ENCODE measurements at regions not wholly inside any gene's neighbourhood (a gene's known extent, or its start where the extent isn't known, plus 50 kb on each side); places are given as distances from the start of the nearest gene placed in this dataset.

DNA sequence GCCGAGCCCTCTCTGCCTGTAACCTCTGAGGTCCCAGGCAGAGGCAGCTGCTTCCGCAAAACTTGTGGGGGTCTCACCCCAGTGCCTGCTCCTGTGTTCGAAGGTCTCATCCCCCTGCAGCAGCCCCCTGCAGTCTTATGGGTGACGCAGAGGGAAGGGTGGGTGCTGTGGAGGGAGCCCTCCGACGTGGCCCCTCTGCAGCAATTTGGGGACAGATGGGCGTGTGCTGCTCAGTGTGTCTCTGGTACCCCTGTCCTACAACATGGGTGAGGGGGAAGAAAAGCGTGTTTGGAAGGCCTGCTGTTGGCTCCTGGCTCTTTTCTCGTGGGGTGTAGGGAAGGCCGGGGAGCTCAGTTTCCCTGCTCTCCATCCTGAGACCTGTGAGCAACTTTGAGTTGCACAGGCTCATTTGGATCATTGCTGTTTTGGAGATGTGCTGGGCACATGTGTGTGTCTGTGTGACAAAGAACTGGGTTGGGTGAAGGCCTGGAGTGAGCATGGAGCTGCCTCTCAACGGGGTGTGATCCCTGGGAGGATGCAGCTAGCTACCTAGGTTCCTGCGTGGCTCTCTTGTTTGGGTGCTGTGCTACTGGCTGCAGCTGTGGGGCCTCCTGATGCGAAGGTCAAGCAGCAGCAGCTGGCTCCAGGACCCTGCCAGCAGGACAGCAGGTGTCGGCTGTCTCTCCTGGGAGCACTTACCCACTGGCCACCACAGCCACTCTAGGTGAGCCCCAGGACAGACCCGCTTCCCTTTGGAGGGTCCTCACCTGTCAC is 179.6 kb upstream of the PITX1 start:
- Mint-ChIP-seq H3K27ac (no peak overlapping the region), H3K9me3 (no peaks in the 10 kb centered on the region), H3K4me1 (no peaks in the 10 kb centered on the region), H3K4me3 (no peak overlapping the region), H3K36me3 (no peaks in the 10 kb centered on the region), H3K27me3 (ENCODE audit: low read depth in 2 of 2) (peaks cover 0 to 6% of the 10 kb centered on the region in 2 donors)
- no peaks in the 10 kb centered on the region for H3K9me3 ChIP-seq (ENCODE audit: control insufficient read depth, insufficient read depth, low read length)
- H3K27ac ChIP-seq (ENCODE audit: low read length), result no peak overlapping the region
- TF ChIP-seq, protein P1, sequence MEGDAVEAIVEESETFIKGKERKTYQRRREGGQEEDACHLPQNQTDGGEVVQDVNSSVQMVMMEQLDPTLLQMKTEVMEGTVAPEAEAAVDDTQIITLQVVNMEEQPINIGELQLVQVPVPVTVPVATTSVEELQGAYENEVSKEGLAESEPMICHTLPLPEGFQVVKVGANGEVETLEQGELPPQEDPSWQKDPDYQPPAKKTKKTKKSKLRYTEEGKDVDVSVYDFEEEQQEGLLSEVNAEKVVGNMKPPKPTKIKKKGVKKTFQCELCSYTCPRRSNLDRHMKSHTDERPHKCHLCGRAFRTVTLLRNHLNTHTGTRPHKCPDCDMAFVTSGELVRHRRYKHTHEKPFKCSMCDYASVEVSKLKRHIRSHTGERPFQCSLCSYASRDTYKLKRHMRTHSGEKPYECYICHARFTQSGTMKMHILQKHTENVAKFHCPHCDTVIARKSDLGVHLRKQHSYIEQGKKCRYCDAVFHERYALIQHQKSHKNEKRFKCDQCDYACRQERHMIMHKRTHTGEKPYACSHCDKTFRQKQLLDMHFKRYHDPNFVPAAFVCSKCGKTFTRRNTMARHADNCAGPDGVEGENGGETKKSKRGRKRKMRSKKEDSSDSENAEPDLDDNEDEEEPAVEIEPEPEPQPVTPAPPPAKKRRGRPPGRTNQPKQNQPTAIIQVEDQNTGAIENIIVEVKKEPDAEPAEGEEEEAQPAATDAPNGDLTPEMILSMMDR (IDR thresholded peaks at IDR 0.05), result no peak
- H3K4me3 ChIP-seq (ENCODE audit: low read length), result no peak overlapping the region
- no peaks in the 10 kb centered on the region for H3K27me3 ChIP-seq (ENCODE audit: control insufficient read depth, insufficient read depth, low read length)
- no peak for ATAC-seq
- 81% methylated on average over 15 of the region's 15 CpGs for WGBS (ENCODE audit: insufficient coverage)
- intact Hi-C loops (cut with micrococcal nuclease), result no loop called here
- H3K36me3 ChIP-seq (ENCODE audit: control insufficient read depth, insufficient read depth, low read length), result no peaks in the 10 kb centered on the region
- H3K4me1 ChIP-seq (ENCODE audit: control insufficient read depth, insufficient read depth, low read length), result no peaks in the 10 kb centered on the region
- no peak for DNase-seq

- H3K36me3 ChIP-seq (ENCODE audit: control insufficient read depth, insufficient read depth, low read length), result no peaks in the 10 kb centered on the region
- Mint-ChIP-seq H3K36me3 (no peaks in the 10 kb centered on the region), H3K4me1 (no peaks in the 10 kb centered on the region), H3K9me3 (no peaks in the 10 kb centered on the region), H3K27me3 (ENCODE audit: low read depth in 2 of 2) (peaks cover 0 to 6% of the 10 kb centered on the region in 2 donors), H3K4me3 (no peak overlapping the region), H3K27ac (no peak overlapping the region)
- no peaks in the 10 kb centered on the region for H3K4me1 ChIP-seq (ENCODE audit: control insufficient read depth, insufficient read depth, low read length)
- no peaks in the 10 kb centered on the region for H3K9me3 ChIP-seq (ENCODE audit: control insufficient read depth, insufficient read depth, low read length)
- no peak overlapping the region for H3K4me3 ChIP-seq (ENCODE audit: low read length)
- no peak overlapping the region for H3K27ac ChIP-seq (ENCODE audit: low read length)
- WGBS (ENCODE audit: insufficient coverage), result 89% methylated on average over 5 of the region's 5 CpGs
- DNase-seq, result no peak
- intact Hi-C loops (cut with micrococcal nuclease), result no loop called here
- no peaks in the 10 kb centered on the region for H3K27me3 ChIP-seq (ENCODE audit: control insufficient read depth, insufficient read depth, low read length)
- TF ChIP-seq, protein P1 (IDR thresholded peaks at IDR 0.05), result no peak
- no peak for ATAC-seq
These were observed 179.0 kb upstream of the PITX1 start for GRCh38 chr5:135213027-135213386.

GRCh38 chr5:135212361-135213026 is 178.5 kb upstream of the PITX1 start:
- H3K27me3 ChIP-seq (ENCODE audit: control insufficient read depth, insufficient read depth, low read length), result no peaks in the 10 kb centered on the region
- Mint-ChIP-seq H3K4me1 (no peaks in the 10 kb centered on the region), H3K36me3 (no peaks in the 10 kb centered on the region), H3K9me3 (no peaks in the 10 kb centered on the region), H3K27me3 (ENCODE audit: low read depth in 2 of 2) (peaks cover 0 to 6% of the 10 kb centered on the region in 2 donors), H3K27ac (no peak overlapping the region), H3K4me3 (no peak overlapping the region)
- ATAC-seq (no peak), DNase-seq (no peak)
- TF ChIP-seq, protein P1 (IDR thresholded peaks at IDR 0.05), result no peak
- intact Hi-C loops (cut with micrococcal nuclease), result no loop called here
- 61% methylated on average over 10 of the region's 10 CpGs for WGBS (ENCODE audit: insufficient coverage)
- no peak overlapping the region for H3K4me3 ChIP-seq (ENCODE audit: low read length)
- H3K36me3 ChIP-seq (ENCODE audit: control insufficient read depth, insufficient read depth, low read length), result no peaks in the 10 kb centered on the region
- no peak overlapping the region for H3K27ac ChIP-seq (ENCODE audit: low read length)
- no peaks in the 10 kb centered on the region for H3K9me3 ChIP-seq (ENCODE audit: control insufficient read depth, insufficient read depth, low read length)
- H3K4me1 ChIP-seq (ENCODE audit: control insufficient read depth, insufficient read depth, low read length), result no peaks in the 10 kb centered on the region
